ENCODE measurements at regions not wholly inside any gene's neighbourhood (a gene's known extent, or its start where the extent isn't known, plus 50 kb on each side); places are given as distances from the start of the nearest gene placed in this dataset.

GRCh38 chr9:28892538-28892937 lies 1319.3 kb upstream of the C9orf72 start:
- TF ChIP-seq CTCF (IDR thresholded peaks at IDR 0.05 in 2 of 3, conservative IDR thresholded peaks at IDR 0.05 in 1 of 3; ENCODE audit: borderline replicate concordance in 1 of 3, insufficient read depth in 1 of 3, low read depth in 2 of 3, low read length in 2 of 3), result no peak
- no peak for TF ChIP-seq FOSL1 (IDR thresholded peaks at IDR 0.05; ENCODE audit: low read depth)
- TF ChIP-seq REST (IDR thresholded peaks at IDR 0.05; ENCODE audit: low read depth), result no peak
- TF ChIP-seq POLR2AphosphoS5 (IDR thresholded peaks at IDR 0.05; ENCODE audit: low read depth, low read length), result no peak
- no peak for TF ChIP-seq POLR2A (IDR thresholded peaks at IDR 0.05; ENCODE audit: borderline replicate concordance, extremely low read depth, insufficient read depth, insufficient read length)
- no peak for TF ChIP-seq EZH2 (IDR thresholded peaks at IDR 0.05)
- no peak for TF ChIP-seq RAD21 (IDR thresholded peaks at IDR 0.05; ENCODE audit: low read depth)
- TF ChIP-seq ZNF274 (IDR thresholded peaks at IDR 0.05; ENCODE audit: low read depth, low read length), result no peak
- no peak for TF ChIP-seq CEBPB (IDR thresholded peaks at IDR 0.05; ENCODE audit: low read depth)
